Esophagus (tissue), 2 donors: ENCODE measurements at regions not wholly inside any gene's neighbourhood (a gene's known extent, or its start where the extent isn't known, plus 50 kb on each side); places are given as distances from the start of the nearest gene placed in this dataset.

Source experiments
- H3K27ac ChIP-seq, 2 donors: one replicate each; pipeline ENCODE4 v1.5.1; 2013; ENCODE audit warnings: low read depth in 2 of 2, mild to moderate bottlenecking in 2 of 2, inconsistent platforms in 1 of 2, low read length in 1 of 2, moderate library complexity in 1 of 2
- H3K27me3 ChIP-seq, 2 donors: one replicate each; pipeline ENCODE4 v1.6.1; 2013; ENCODE audit warnings: low read length in 2 of 2, control low read depth in 1 of 2, mild to moderate bottlenecking in 1 of 2; ENCODE audit not compliant: insufficient read depth in 2 of 2, control insufficient read depth in 1 of 2
- H3K36me3 ChIP-seq, 2 donors: one replicate each; pipeline ENCODE4 v1.6.1; 2013; ENCODE audit warnings: low read length in 1 of 2; ENCODE audit not compliant: control insufficient read depth in 2 of 2, insufficient read depth in 2 of 2
- H3K4me1 ChIP-seq, 2 donors: one replicate each; pipeline ENCODE4 v1.6.1; 2013; ENCODE audit warnings: low read length in 1 of 2; ENCODE audit not compliant: control insufficient read depth in 2 of 2, insufficient read depth in 2 of 2
- H3K4me3 ChIP-seq, 2 donors: one replicate each; pipeline ENCODE4 v1.5.1; 2013; ENCODE audit warnings: low read length in 2 of 2, mild to moderate bottlenecking in 2 of 2, low read depth in 1 of 2, moderate library complexity in 1 of 2
- H3K9me3 ChIP-seq, 2 donors: one replicate each; pipeline ENCODE4 v1.6.1; 2013; ENCODE audit warnings: mild to moderate bottlenecking in 2 of 2, low read depth in 1 of 2, low read length in 1 of 2, moderate library complexity in 1 of 2; ENCODE audit not compliant: control insufficient read depth in 2 of 2, insufficient read depth in 1 of 2
- WGBS, 2 donors: extraction: QIAGEN DNeasy Blood & Tissue Kit; methylation state at CpG; one replicate each; pipeline ENCODE4 v1.1.7; 2013; 5-methylcytosine and 5-hydroxymethylcytosine counted together
- donor health status: healthy with polysubstance abuse.
- donor health status: Bipolar disorder and iron deficiency.

DNA sequence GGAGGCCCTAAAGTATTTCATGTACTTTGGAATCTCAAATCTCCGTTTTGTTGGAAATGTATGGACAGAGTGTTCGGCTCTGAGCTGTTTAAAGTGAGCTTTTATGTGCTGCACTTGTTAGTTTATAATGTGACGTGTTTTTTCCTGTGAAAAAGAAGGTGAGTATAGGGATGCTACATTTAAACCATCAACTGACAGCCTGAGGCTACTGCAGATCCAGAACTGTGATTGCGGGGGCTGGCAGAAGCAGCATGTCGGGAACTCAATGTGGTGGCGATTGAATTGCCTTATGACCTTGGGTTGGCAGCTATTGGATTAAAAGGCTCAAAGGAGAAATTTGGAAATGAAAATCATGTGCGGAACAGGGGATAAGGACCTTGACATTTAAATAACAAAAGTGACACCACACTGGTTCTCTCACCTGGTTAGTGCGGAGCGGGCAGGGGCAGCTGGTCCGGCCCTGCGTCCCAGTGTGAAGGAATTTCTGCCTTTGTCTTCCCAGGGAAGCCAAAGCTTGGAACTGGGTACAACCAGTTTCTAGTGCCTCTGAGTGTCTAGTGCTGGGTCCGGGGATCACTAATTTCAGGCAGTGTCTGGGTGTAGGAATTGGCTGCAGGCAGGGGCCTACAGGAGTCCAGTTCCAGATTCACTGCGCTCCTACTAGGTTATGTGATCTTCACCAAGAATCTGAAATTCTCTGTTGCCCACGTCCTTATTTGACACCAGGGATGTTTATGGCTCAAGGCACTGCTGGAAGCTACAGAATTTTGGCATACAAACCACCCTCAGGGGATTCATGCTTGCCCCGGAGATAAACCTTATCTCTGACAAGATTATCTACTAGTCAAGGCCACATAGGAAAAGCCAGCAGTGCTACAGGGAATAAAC lies 120.7 kb upstream of the ERCC6L2 start:
- H3K9me3 ChIP-seq: no peaks in the 10 kb centered on the region
- no peaks in the 10 kb centered on the region for H3K4me1 ChIP-seq
- 80 to 84% methylated on average over 15 of the region's 15 CpGs for WGBS, 2 donors
- H3K27ac ChIP-seq: no peak overlapping the region
- no peaks in the 10 kb centered on the region for H3K36me3 ChIP-seq
- H3K4me3 ChIP-seq: no peak overlapping the region
- H3K27me3 ChIP-seq: no peaks in the 10 kb centered on the region

DNA sequence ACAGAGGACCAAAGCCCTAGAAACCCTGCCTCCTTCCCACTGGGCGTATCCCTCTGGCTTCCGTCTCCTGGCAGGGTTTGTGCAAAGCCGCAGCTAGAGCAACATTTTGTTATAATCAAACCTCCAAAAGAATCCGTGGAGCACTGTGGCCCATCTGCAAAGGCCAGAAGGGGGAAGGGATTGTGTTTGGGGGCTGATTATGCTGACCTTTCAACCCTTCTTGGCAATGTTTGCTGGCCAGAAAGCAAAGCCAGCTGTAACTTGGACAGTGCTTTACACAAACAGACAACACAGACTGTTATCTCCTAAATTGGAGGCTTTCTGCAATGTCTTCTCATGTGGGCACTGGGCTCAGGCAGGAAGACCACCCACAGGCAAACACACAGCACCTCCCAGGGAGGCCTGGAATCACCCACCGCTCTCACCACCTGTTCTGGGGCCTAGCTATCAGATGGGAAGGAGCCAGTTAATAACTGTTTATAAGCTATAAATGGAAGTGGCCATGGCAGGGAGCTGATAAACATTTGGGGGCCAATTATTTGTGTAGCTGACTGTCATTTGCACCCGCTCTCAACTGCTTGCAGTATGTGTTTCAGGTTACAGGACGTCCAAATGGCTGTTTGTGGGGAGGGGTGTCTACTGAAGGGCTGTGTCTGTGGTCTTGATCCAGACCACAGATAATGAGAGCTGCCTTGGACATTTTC lies 121.6 kb upstream of the ERCC6L2 start:
- no peaks in the 10 kb centered on the region for H3K9me3 ChIP-seq
- H3K4me1 ChIP-seq: no peaks in the 10 kb centered on the region
- no peak overlapping the region for H3K4me3 ChIP-seq
- WGBS, 2 donors: 63 to 72% methylated on average over 7 of the region's 7 CpGs
- no peak overlapping the region for H3K27ac ChIP-seq
- H3K36me3 ChIP-seq: no peaks in the 10 kb centered on the region
- H3K27me3 ChIP-seq: no peaks in the 10 kb centered on the region

DNA sequence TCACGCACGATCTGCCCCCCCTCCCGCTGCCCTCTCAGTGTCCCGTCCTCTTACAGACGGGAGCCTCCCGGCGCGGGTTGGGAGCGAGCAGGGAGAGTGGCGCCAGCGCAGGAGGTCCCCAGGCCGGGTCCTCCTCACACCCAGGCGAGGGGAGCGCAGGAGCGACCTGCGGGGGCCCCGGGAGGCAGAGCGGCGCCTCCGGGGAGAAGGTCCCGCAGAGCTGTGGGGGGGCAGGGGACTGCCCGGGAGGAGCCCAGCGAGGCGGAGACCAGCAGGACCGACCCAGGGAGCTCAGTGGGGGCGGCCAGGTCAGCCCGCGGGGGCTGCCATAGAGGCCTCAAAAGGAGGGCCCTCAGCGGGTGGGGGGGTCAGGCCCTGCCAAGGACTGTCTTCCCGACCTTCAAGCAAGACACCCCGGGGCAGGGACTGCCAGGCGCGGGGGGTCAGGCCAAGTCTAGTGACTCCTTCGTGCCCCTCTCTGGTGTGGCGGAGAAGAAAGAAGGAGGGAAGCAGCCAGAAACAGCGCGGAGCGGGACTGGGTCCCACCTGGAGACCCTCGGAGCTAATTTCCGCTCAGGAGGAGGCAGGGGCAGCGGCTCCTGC lies 123.3 kb upstream of the ERCC6L2 start:
- Histone ChIP-seq H3K27me3 (no peaks in the 10 kb centered on the region), H3K4me1 (no peaks in the 10 kb centered on the region), H3K9me3 (no peaks in the 10 kb centered on the region), H3K27ac (peak overlapping the region in 1 of 2 donors; percentile 4), H3K36me3 (no peaks in the 10 kb centered on the region), H3K4me3 (no peak overlapping the region)
- 34 to 44% methylated on average over 37 to 41 of the region's 41 CpGs for WGBS, 2 donors

GRCh38 chr9:95751520-95751790 lies 124.0 kb upstream of the ERCC6L2 start:
- no peaks in the 10 kb centered on the region for H3K4me1 ChIP-seq
- 41 to 44% methylated on average over 2 of the region's 2 CpGs for WGBS, 2 donors
- H3K27ac ChIP-seq: no peak overlapping the region
- H3K36me3 ChIP-seq: no peaks in the 10 kb centered on the region
- H3K4me3 ChIP-seq: no peak overlapping the region
- no peaks in the 10 kb centered on the region for H3K9me3 ChIP-seq
- no peaks in the 10 kb centered on the region for H3K27me3 ChIP-seq

DNA sequence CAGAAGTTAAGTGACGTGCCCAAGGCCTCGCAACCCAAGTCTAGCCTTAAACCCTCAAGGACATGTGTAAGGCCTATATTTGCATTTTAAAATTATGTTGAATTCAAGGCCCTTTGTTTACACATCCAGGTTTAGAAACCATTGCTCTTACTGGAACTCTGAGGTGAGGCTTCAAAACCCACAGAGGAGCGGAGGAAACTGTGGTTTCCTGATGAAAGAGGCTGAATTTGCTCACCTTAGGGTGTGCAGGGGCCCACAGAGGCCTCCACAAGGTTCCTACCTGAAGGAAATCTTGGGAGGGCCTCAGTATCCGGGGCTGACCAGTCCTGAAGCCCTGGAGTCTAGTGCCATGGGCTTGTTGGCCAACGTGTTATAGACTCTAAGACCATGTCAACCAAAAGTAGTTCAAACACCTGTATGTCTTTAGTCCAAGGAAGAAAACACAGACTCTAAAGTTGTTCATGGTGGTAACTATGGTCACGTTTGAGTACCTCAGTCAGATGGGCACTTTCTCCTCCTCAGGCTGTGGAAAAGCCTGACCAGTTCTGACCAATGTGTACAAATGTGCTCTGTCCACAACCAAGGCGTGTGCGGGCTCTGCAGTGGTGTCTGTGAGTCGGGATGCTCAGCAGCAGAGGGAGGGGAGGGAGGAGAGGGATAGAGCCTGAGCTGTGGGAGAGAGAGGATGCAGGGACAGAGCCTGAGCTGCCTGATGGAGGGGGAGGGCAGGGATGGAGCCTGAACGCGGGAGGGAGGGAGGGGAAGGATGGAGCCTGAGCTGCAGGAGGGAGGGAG lies 124.6 kb upstream of the ERCC6L2 start:
- Histone ChIP-seq H3K27me3 (no peaks in the 10 kb centered on the region), H3K27ac (no peak overlapping the region), H3K4me1 (no peaks in the 10 kb centered on the region), H3K4me3 (no peak overlapping the region), H3K9me3 (no peaks in the 10 kb centered on the region), H3K36me3 (no peaks in the 10 kb centered on the region)
- WGBS, 2 donors: 67 to 74% methylated on average over 11 of the region's 11 CpGs

DNA sequence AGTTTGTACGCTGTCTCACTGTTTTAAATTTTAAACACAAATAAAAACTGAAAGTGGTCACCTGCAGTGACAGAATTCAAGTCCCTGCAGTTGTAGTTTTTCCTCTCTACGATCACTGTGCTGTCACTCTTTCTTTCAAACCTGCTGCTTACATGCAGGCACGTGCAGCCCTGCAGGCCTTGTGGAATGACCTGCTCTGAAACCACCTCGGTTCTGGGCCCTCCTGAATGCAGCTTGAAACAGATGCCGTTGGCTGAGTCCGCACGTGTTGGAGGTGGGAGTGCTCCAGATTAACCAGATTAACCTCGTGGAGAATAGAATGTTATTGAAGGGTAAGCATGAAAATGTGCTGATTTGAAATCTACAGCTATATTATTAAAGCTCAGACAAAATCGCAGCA lies 126.0 kb upstream of the ERCC6L2 start:
- Histone ChIP-seq H3K4me3 (no peak overlapping the region), H3K27me3 (no peaks in the 10 kb centered on the region), H3K36me3 (no peaks in the 10 kb centered on the region), H3K4me1 (no peaks in the 10 kb centered on the region), H3K27ac (no peak overlapping the region), H3K9me3 (no peaks in the 10 kb centered on the region)
- 73 to 79% methylated on average over 9 of the region's 9 CpGs for whole genome bisulfite sequencing, 2 donors

DNA sequence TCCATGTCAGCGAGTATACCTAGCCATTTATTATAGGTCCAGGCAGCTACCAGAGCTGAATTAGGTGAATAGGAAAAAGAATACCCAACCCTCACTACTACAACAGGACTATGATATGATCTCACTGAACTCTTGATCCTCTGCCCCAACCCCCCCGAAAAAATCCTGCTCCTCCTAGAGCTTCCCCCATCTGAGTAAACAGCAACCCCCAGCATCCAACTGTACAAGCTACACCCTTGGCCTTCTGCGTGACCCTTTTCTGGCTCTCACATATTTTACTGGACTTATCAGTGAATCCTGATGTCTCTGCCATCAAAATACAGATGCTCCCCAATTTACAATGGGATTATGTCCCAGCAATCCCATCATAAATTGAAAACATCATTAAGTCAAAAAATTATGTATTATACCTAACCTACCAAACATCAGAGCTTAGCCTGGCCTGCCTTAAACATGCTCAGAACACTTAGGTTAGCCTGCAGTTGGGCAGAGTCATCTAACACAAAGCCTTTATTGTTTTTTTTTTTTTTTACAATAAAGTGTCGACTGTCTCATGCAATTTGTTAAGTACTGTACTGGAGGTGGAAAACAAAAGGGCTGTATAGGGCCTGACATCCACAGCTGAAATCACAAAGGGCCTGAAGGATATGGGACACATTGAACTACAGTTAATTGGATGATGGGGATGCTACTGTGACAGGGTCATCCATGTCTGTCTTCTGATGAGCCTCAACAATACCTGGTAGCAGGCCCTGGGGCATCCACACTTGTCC lies 128.9 kb upstream of the ERCC6L2 start:
- Histone ChIP-seq H3K9me3 (no peaks in the 10 kb centered on the region), H3K4me3 (no peak overlapping the region), H3K27ac (no peak overlapping the region), H3K36me3 (no peaks in the 10 kb centered on the region), H3K4me1 (no peaks in the 10 kb centered on the region), H3K27me3 (no peaks in the 10 kb centered on the region)
- 71% methylated on average over 4 of the region's 4 CpGs for WGBS, 2 donors

DNA sequence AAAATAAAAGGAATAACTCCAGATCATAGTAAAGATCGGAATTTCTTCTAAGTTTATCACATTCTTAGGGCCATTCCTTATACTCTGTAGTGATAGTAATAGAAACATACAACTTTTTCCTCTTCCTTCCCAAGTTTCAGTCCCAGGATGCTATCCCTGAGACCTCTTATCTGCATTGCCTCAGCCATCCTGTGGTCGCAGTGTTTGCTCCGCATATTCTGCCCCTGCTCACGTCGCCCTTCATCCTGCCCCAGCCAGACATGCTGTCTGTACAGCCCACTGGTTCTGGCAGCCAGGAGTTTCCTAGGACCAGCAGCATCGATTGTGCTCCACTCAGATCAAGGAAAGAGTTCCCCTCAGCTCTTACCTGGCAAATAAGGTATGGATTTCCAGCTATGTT lies 132.7 kb upstream of the ERCC6L2 start:
- H3K27ac ChIP-seq: no peak overlapping the region
- no peaks in the 10 kb centered on the region for H3K9me3 ChIP-seq
- H3K27me3 ChIP-seq: no peaks in the 10 kb centered on the region
- 64 to 77% methylated on average over 6 of the region's 6 CpGs for WGBS, 2 donors
- H3K4me3 ChIP-seq: no peak overlapping the region
- H3K4me1 ChIP-seq: no peaks in the 10 kb centered on the region
- no peaks in the 10 kb centered on the region for H3K36me3 ChIP-seq

DNA sequence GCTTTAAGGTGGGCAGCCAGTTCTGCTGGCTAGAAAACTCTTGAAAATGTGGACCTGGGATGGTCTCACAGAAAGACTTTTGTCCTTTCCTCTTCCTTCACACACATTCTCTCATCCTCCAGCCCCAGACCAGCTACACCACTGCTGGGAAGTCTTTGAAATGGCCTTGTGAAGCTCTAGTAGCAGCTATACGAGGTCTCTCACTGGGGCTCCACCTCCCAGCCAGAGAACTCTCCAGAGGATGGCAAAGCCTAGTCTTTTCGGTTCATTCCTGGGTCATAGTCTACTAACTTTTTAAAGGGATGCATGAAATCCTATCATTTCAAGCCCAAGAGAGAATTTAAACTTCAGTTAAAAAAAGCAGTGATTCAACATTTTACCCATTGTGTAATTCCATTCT lies 133.9 kb upstream of the ERCC6L2 start:
- Histone ChIP-seq H3K27ac (no peak overlapping the region), H3K4me3 (no peak overlapping the region), H3K9me3 (no peaks in the 10 kb centered on the region), H3K27me3 (no peaks in the 10 kb centered on the region), H3K36me3 (no peaks in the 10 kb centered on the region), H3K4me1 (no peaks in the 10 kb centered on the region)
- WGBS, 2 donors: 29 to 39% methylated on average over 2 of the region's 2 CpGs
